Activated CD8-positive, alpha-beta memory T cell treated with anti-CD3 and anti-CD28 coated beads for 36 hours (primary cell): ENCODE measurements at regions not wholly inside any gene's neighbourhood (a gene's known extent, or its start where the extent isn't known, plus 50 kb on each side); places are given as distances from the start of the nearest gene placed in this dataset.

ENCODE experiments used
- CTCF ChIA-PET: fragments of 350-600 bp; sonication (Branson Sonifier 250); formaldehyde crosslinking; loops from one replicate; lab custom pipeline; 2021; ENCODE audit warnings: antibody characterized with exemption; lab: Charles Lee
- POLR2A ChIA-PET: fragments of 350-600 bp; sonication (Branson Sonifier 250); formaldehyde crosslinking; loops from one replicate; lab custom pipeline; 2021; ENCODE audit warnings: antibody characterized with exemption; lab: Charles Lee

DNA sequence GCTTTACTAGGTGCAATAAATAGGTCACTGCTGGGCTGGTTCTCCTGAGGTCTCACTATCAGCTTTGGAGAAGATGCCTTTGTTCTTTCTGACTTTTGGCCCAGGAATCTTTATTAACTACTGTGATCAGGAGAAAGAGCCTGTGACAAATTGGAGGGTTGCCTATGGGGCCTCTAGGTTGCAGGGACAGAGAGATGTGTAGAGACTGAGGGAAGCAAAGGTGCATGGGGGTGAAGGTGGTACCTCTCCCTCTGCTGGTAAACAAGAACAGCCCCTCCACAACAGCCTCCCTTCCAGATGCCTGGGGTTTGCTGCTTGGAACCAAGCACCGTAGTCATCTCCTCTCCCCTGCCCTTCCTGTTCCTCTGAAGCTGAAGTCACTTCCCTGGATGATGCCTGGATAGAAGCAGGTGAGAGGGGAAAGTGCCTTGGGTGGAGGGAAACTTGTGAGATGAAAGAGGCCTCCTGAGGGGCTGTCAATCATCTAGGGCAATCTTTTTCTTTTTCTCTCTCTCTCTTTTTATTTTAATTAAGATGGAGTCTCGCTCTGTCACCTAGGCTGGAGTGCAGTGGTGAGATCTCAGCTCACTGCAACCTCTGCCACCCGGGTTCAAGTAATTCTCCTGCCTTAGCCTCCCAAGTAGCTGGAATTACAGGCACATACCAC lies 57.4 kb upstream of the DUSP22 start:
- POLR2A ChIA-PET, result no interaction called here
- CTCF ChIA-PET, result no interaction called here

DNA sequence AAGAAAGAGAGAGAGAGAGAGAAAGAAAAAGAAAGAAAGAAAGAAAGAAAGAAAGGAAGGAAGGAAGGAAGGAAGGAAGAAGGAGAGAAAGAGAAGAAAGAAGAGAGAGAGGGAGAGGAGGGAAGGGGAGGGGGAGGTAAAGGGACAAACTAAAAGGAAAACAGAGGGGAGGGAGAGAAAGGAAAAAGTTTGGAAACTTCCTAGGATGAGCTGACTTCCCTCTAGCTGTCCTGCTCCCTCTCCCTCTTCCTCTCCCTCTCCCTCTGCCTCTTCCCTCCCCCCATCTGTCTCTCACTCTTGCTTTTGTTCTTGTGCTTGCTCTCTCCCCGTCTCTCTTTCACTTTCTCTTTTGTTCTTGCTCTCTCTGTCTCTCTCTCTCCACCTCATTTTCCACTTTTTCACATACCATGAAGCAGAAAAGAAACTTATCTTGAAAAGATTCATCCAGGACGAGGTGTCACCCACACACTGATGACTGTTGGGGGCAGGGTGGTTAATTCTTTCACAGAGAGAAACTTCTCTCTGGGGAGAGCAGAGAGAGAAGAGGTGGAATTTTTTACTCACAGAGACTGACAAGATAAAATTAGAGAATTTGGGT lies 56.4 kb upstream of the DUSP22 start:
- POLR2A ChIA-PET, result no interaction called here

GRCh38 chr6:236519-236918 lies 55.8 kb upstream of the DUSP22 start:
- CTCF ChIA-PET, result interaction anchor here (1.2 kb wide), 1 partner anchor 10 kb away, joined by 5 read pairs; no protein-coding TSS in a partner anchor
- POLR2A ChIA-PET, result no interaction called here

More for the DNA sequence above, 56.4 kb upstream of the DUSP22 start:
- CTCF ChIA-PET, result interaction anchor here (1.2 kb wide), 1 partner anchor 10 kb away, joined by 5 read pairs; no protein-coding TSS in a partner anchor

DNA sequence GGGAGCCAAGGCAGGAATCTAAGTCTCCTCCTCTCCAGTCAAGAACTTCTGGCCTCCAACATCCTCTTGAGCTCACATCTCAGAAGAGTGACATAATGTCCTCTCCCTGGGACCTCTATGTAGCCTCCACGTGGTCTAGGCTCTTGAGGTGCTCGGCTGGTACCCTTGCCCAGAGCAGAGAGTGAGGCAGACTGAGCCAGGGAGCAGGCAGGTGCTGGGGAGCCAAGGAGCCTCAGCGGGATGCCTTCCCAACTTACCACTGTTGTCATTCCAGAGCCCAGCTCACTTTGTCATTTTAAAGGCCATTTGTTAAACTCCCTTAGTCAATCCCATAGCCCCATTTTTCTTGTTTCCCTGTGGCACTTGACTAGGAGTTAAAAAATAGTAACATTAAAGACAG lies 52.1 kb upstream of the DUSP22 start:
- POLR2A ChIA-PET, result no interaction called here
- CTCF ChIA-PET, result interaction anchor here (1.9 kb wide), 1 partner anchor 15 kb away, joined by 6 read pairs; no protein-coding TSS in a partner anchor

DNA sequence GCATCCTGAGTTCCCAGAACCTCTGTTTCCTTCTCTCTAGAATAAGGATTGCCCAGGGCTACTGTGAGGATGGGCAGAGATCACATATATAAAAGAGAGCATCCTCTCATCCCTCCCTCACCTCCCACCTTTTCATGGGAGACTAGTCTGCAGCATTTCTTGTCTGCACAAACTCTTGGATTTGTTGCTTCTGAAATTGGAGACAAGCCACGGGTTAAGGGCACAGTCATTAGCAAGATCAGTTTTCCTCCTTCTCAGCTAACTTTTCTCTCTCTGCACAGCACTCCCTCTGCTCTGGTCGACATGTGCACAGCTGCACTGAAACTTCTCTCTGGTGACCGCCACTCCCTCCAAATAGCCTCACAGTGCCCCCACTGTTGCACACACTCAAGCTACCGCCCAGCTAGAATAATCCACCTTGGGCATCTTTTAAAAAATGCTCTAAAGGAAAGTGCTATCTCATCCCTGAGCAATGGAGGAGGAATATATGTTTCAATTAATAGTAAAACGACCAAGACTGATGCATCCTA lies 50.9 kb upstream of the DUSP22 start:
- ChIA-PET POLR2A (no interaction called here), CTCF (interaction anchor here (0.6 kb wide), 1 partner anchor 122 kb away, joined by 3 read pairs; no protein-coding TSS in a partner anchor)
